ENCODE measurements at regions not wholly inside any gene's neighbourhood (a gene's known extent, or its start where the extent isn't known, plus 50 kb on each side); places are given as distances from the start of the nearest gene placed in this dataset.

- no peak for DNase-seq (ENCODE audit: low read depth in 4 of 4, low spot score in 3 of 4)
Observed at GRCh38 chr13:64441740-64442139, 2788.4 kb downstream of the PCDH9 start.

DNA sequence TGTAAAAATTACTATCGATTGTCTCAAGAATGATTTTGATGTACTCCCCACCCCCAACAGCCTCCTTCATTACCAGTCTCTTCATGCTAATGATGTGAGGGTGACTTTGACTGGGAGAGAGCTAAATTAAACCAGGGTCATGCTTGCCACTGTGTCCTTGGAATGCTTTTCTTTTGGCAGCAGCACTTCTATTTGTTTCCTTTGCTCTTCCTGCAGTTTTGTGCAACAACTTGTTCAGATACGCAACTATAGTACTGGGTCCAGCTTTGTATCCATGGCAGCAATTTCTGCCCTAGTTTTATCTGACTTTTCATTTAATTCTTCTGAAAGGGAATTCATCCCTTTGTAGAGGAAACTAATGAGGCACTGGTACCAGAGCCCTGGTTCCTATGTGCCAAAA is 2792.1 kb downstream of the PCDH9 start:
- DNase-seq (ENCODE audit: low read depth in 4 of 4, low spot score in 3 of 4): no peak

DNA sequence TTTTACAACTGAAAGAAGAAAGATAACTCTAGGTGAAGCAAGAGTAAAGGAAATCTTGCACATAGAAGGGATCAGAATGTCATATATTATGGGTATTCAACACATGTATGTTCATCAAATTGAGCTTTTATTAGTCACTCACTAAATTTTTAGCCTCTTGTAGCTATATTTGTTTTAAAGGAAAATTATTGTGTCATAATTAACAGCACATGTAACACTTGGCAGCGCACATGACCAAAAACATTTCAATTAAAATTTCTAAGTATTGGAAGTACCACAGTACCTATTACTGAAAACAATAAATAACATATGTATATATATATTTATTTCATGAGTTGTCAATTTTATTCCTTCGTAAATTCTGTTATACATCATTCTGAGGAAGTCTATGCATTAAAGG is 2800.4 kb downstream of the PCDH9 start:
- DNase-seq (ENCODE audit: low read depth in 4 of 4, low spot score in 3 of 4): no peak

GRCh38 chr13:64428196-64428595 is 2801.9 kb downstream of the PCDH9 start:
- DNase-seq (ENCODE audit: low read depth in 4 of 4, low spot score in 3 of 4): no peak

- DNase-seq (ENCODE audit: low read depth in 4 of 4, low spot score in 3 of 4): no peak
Observed at GRCh38 chr13:64423467-64423866, 2806.7 kb downstream of the PCDH9 start.

DNA sequence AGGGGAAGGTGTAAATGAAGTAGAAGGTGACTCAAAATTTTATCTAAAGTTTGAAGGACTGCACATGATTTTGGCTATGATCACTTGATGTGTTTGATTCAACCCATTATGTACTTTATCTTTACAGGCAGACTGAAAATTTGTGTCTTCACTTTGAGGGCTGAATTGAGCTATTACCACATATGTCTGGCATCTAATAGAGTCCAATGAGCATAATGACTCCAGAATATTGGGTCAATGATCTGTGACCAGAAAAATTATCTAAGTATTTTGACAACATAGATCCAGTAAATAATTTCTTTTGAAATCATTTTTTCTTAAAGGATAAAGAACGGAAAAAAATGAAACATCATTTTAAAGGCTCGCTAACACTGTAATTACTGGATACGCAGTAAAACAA is 2810.0 kb downstream of the PCDH9 start:
- no peak for DNase-seq (ENCODE audit: low read depth in 4 of 4, low spot score in 3 of 4)

GRCh38 chr13:64417581-64417980 is 2812.6 kb downstream of the PCDH9 start:
- no peak for DNase-seq (ENCODE audit: low read depth in 4 of 4, low spot score in 3 of 4)

GRCh38 chr13:64414381-64414780 is 2815.8 kb downstream of the PCDH9 start:
- no peak for DNase-seq (ENCODE audit: low read depth in 4 of 4, low spot score in 3 of 4)

GRCh38 chr13:64413529-64413928 is 2816.6 kb downstream of the PCDH9 start:
- no peak for DNase-seq (ENCODE audit: low read depth in 4 of 4, low spot score in 3 of 4)

GRCh38 chr13:64410276-64411053 is 2819.7 kb downstream of the PCDH9 start:
- no peak for DNase-seq (ENCODE audit: low read depth in 4 of 4, low spot score in 3 of 4)

DNA sequence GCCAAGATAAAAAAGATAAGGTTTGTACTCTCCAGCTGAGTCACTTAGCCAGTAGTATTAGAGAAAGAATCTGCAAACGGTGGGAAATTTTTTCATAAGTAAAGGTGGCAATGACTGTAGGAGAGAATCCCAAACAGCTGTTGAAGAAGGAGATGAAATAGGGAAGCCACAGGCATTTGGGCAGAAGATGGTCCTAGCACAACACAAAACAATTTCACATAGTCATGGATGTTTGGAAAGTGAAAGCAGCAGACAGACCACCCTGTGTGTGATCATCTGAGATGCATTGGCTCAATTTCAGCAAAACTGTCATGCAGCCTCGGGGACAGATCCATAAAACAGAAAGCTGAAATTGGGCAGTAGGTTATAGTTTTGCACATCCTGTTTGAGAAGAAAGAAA is 2832.4 kb downstream of the PCDH9 start:
- no peak for DNase-seq (ENCODE audit: low read depth in 4 of 4, low spot score in 3 of 4)

DNA sequence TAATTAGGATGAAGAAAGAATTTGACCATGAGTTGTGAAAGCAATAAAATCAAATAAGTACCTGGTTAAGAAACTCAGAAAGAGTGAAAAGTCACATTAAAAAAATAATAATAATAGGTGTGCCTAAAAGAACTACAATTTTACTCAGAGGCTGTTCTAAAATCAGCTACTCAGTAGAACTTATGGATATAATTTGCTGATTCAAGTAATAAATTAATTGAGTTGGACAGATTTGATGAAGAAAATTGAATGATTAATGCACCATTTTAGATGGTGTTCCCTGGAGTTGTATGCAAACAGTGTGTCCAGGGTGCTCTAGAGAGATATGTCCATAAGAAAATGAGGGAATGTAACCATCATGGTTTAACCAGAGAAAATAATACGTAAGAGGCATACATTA is 2852.5 kb downstream of the PCDH9 start:
- DNase-seq (ENCODE audit: low read depth in 4 of 4, low spot score in 3 of 4): no peak

DNA sequence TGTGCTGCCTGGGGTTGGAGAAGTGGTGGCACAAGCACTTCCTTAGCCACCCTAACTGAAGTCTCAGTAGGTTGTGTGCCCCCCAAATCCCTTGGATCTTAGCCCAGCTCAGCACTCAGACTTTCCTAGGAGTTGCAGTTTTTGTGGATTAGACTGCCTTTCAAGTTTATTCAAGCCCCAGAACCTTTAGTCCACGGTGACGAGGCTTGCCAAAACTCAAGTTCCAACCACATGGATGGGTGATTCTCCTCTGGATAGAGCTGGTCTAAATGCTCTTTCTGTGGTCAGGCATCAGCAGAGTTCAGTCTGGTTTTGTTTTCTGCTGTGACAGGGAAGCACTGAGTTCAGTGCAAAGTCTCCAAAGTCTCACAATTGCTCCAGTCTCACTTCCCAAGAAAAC is 2858.7 kb downstream of the PCDH9 start:
- DNase-seq (ENCODE audit: low read depth in 4 of 4, low spot score in 3 of 4): no peak

DNA sequence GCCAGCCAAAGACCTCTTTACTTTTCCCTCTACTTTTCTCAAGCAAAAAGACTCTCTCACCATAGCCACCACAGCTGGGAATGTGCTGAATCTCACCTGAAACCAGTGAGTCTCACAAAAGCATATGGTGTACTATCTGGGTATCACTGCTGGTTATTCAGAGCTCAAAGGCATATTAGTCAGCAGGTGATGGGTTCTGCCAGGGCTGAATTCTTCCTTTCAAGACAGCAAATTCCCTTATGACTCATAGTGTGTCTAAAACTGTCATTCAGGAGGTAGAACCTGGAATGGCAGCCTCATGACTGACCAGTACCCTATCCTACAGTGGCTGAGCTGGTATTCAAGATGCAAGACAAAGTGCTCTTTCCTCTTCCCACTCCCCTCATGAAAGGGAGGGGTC is 2859.1 kb downstream of the PCDH9 start:
- DNase-seq (ENCODE audit: low read depth in 4 of 4, low spot score in 3 of 4): no peak

DNA sequence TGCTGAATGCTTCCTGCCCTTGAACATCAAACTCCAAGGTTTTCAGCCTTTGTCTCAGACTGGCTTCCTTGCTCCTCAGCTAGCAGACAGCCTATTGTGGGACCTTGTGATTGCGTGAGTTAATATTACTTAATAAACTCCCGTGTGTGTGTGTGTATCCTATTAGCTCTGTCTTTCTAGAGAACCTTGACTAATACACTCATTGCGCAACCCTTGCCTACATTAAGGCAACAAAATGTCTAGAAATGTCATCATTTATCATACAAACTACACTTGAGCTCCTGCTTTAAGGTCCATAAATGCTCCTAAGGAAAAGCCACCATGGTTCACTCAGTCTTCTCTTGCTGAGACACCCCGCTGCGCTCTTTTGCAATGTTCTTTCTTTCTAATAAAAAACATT is 2861.0 kb downstream of the PCDH9 start:
- DNase-seq (ENCODE audit: low read depth in 4 of 4, low spot score in 3 of 4): no peak

DNA sequence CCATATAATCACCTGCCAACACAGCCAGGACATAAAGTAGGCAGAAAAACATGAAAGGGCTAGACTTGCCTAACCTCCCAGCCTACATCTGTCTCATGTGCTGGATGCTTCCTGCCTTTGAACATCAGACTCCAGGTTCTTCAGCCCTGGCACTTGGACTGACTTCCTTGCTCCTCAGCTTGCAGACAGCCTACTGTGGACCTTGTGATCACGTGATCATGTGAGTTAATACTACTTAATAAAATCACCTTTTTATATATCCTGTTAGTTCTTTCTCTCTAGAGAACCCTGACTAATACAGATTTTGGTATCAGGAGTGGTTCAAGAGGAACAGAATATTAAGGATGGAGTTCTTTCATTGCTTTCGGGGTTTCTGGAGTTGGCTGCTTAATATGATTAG is 2867.6 kb downstream of the PCDH9 start:
- DNase-seq (ENCODE audit: low read depth in 4 of 4, low spot score in 3 of 4): no peak

DNA sequence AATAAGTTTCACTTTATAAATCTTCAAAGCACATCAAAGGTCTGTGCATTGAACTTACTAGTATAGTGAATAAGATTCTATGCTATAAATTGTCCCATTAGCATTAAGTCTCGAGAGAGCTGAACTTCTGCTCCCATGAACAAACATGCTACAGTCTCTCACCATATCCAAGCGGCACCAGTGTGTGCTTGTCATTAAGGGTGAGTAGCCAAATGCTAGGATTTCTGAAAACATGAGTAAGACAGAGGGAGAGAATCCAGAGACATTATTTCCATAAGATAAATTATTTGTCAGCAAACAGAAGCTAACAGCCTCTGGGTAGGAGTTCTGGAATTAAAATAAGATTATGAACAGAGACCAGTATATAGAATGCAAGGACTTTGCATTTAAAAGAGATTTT is 2882.5 kb downstream of the PCDH9 start:
- DNase-seq (ENCODE audit: low read depth in 4 of 4, low spot score in 3 of 4): no peak

- DNase-seq (ENCODE audit: low read depth in 4 of 4, low spot score in 3 of 4): no peak
Observed at GRCh38 chr13:64339373-64340063, 2890.6 kb downstream of the PCDH9 start.

DNA sequence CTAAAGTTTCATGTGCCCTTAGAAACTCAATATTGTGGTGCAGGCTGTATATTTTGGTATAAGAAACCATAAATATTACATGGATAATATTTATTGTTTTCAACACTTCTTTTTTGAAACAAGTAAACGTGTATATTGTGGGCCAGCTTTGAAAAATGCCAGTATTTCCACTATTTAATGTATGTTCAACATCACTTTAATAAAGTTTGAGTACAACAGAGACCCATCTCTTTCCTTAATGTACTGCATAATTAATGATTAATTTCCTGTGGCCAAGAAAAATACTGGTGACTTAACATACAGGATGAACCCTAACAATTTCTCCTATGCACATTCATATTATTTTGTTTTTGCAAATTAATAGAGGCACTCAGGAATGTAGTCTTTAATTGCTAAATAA is 2891.5 kb downstream of the PCDH9 start:
- no peak for DNase-seq (ENCODE audit: low read depth in 4 of 4, low spot score in 3 of 4)

GRCh38 chr13:64333888-64334287 is 2896.2 kb downstream of the PCDH9 start:
- no peak for DNase-seq (ENCODE audit: low read depth in 4 of 4, low spot score in 3 of 4)

GRCh38 chr13:64332048-64332447 is 2898.1 kb downstream of the PCDH9 start:
- DNase-seq (ENCODE audit: low read depth in 4 of 4, low spot score in 3 of 4): no peak

- no peak for DNase-seq (ENCODE audit: low read depth in 4 of 4, low spot score in 3 of 4)
Observed at GRCh38 chr13:64327505-64328194, 2902.5 kb downstream of the PCDH9 start.

Data from right renal pelvis (tissue), 4 donors.